SK-N-SH (cell line): ENCODE measurements at regions not wholly inside any gene's neighbourhood (a gene's known extent, or its start where the extent isn't known, plus 50 kb on each side); places are given as distances from the start of the nearest gene placed in this dataset.

Source experiments
- CTCF ChIA-PET: fragments of 300-600, 350-600 bp; formaldehyde crosslinking; extraction: SDS; loops from one replicate; lab custom pipeline; 2021; lab: Yijun Ruan, JAX
- POLR2A ChIA-PET: fragments of 350-600 bp; sonication (Branson Sonifier 250); formaldehyde crosslinking; extraction: SDS; loops from one replicate; lab custom pipeline; 2020; ENCODE audit warnings: antibody characterized with exemption, inconsistent platforms; lab: Yijun Ruan, JAX
- DNase-seq: peaks from one replicate; pipeline ENCODE4 v3.0.0; 2012
- H2AFZ ChIP-seq: fragments of 200-600 bp; sonication (generic); 2 replicates; pipeline ENCODE4 v1.8.1; 2016; ENCODE audit warnings: antibody characterized with exemption, mild to moderate bottlenecking, low read depth
- H3F3A ChIP-seq: fragments of 200-600 bp; sonication (generic); replicated peaks from 2 replicates; pipeline ENCODE3; 2016; ENCODE audit warnings: antibody characterized with exemption, mild to moderate bottlenecking; ENCODE audit not compliant: insufficient read depth
- H3K27ac ChIP-seq, 2 experiments: fragments of 200-500 bp in 1 of 2; fragments of 200-600 bp in 1 of 2; sonication (Bioruptor generic) in 1 of 2; sonication (generic), shearing (Covaris generic) in 1 of 2; 2 replicates each; pipeline versions ENCODE4 v1.5.1 to v1.6.1; 2014 to 2016; ENCODE audit warnings: low read depth in 2 of 2, inconsistent platforms in 1 of 2, low read length in 1 of 2, mild to moderate bottlenecking in 1 of 2, mixed read lengths in 1 of 2
- H3K27me3 ChIP-seq: fragments of 200-600 bp; sonication (generic), shearing (Covaris generic); 2 replicates; pipeline ENCODE4 v1.6.1; 2016; ENCODE audit warnings: mixed run types; ENCODE audit not compliant: insufficient read depth
- H3K36me3 ChIP-seq, 2 experiments: fragments of 200-500 bp in 1 of 2; fragments of 200-600 bp in 1 of 2; sonication (Bioruptor generic) in 1 of 2; sonication (generic) in 1 of 2; replicated peaks in 1 of 2; 2 replicates each; pipeline versions ENCODE3 to v1.5.1; 2014 to 2016; ENCODE audit warnings: low read length in 1 of 2, mild to moderate bottlenecking in 1 of 2; ENCODE audit not compliant: insufficient read depth in 2 of 2, control insufficient read depth in 1 of 2
- H3K4me1 ChIP-seq, 2 experiments: fragments of 200-500 bp in 1 of 2; fragments of 200-600 bp in 1 of 2; sonication (Bioruptor generic) in 1 of 2; sonication (generic), shearing (Covaris generic) in 1 of 2; 2 replicates each; pipeline versions ENCODE4 v1.5.1 to v1.6.1; 2014 to 2016; ENCODE audit warnings: low read depth in 1 of 2, low read length in 1 of 2, mixed run types in 1 of 2; ENCODE audit not compliant: insufficient read depth in 2 of 2, control insufficient read depth in 1 of 2
- H3K4me2 ChIP-seq: fragments of 200-600 bp; sonication (generic), shearing (Covaris generic); 2 replicates; pipeline ENCODE4 v1.6.1; 2017; ENCODE audit warnings: mixed run types
- H3K4me3 ChIP-seq, 2 experiments: fragments of 200-500 bp in 1 of 2; fragments of 200-600 bp in 1 of 2; sonication (Bioruptor generic) in 1 of 2; sonication (generic), shearing (Covaris generic) in 1 of 2; 2 replicates each; pipeline versions ENCODE4 v1.5.1 to v1.8.1; 2014 to 2016; ENCODE audit warnings: low read depth in 2 of 2, inconsistent platforms in 1 of 2, low read length in 1 of 2, mild to moderate bottlenecking in 1 of 2, mixed read lengths in 1 of 2, moderate library complexity in 1 of 2
- H3K79me2 ChIP-seq: fragments of 200-600 bp; sonication (generic); 2 replicates; pipeline ENCODE4 v1.8.1; 2017; ENCODE audit warnings: mild to moderate bottlenecking; ENCODE audit not compliant: insufficient read depth
- H3K9ac ChIP-seq: fragments of 200-600 bp; sonication (generic); 2 replicates; pipeline ENCODE4 v1.6.1; 2017; ENCODE audit warnings: mixed run types
- H3K9me2 ChIP-seq: fragments of 200-600 bp; sonication (generic); 2 replicates; pipeline ENCODE4 v1.6.1; 2017; ENCODE audit warnings: mixed run types
- H3K9me3 ChIP-seq: fragments of 200-600 bp; sonication (generic); 2 replicates; pipeline ENCODE4 v1.6.1; 2017; ENCODE audit warnings: mixed run types, mild to moderate bottlenecking, moderate library complexity
- H4K20me1 ChIP-seq: fragments of 200-600 bp; sonication (generic); 2 replicates; pipeline ENCODE4 v1.6.1; 2017; ENCODE audit warnings: mild to moderate bottlenecking, mixed run types; ENCODE audit not compliant: insufficient read depth
- CHD2 ChIP-seq: fragments of 150-350 bp; IDR thresholded peaks from 2 replicates; pipeline ENCODE4 v1.6.1; 2018; ENCODE audit warnings: low read length; ENCODE audit not compliant: partially characterized antibody
- EP300 ChIP-seq, 2 experiments: IDR thresholded peaks; 2 replicates each; pipeline versions ENCODE4 v1.4.0 to v1.6.1; 2012; ENCODE audit warnings: borderline replicate concordance in 1 of 2, low read depth in 1 of 2, low read length in 1 of 2
- FOSL2 ChIP-seq: IDR thresholded peaks from 2 replicates; pipeline ENCODE4 v1.4.0; 2012; ENCODE audit warnings: low read depth, mild to moderate bottlenecking, moderate library complexity, borderline replicate concordance
- FOXJ3 ChIP-seq: sonication (generic); formaldehyde crosslinking; IDR thresholded peaks from 2 replicates; pipeline ENCODE4 v1.5.1; 2020; ENCODE audit warnings: mild to moderate bottlenecking, missing genetic modification reagents
- GABPA ChIP-seq: IDR thresholded peaks from 2 replicates; pipeline ENCODE4 v1.4.0; 2012; ENCODE audit warnings: low read depth, mild to moderate bottlenecking
- GATA2 ChIP-seq: sonication (generic); formaldehyde crosslinking; IDR thresholded peaks from 2 replicates; pipeline ENCODE4 v1.5.0; 2020; ENCODE audit warnings: mild to moderate bottlenecking, missing genetic modification reagents
- IRF3 ChIP-seq: fragments of 150-350 bp; IDR thresholded peaks from 2 replicates; pipeline ENCODE4 v1.6.1; 2016; ENCODE audit warnings: mild to moderate bottlenecking, low read depth, low read length
- JUND ChIP-seq: IDR thresholded peaks from 2 replicates; pipeline ENCODE4 v1.4.0; 2012
- MAX ChIP-seq: IDR thresholded peaks from 2 replicates; pipeline ENCODE4 v1.4.0; 2012; ENCODE audit warnings: low read depth
- NFIC ChIP-seq: IDR thresholded peaks from 2 replicates; pipeline ENCODE4 v1.4.0; 2012; ENCODE audit warnings: borderline replicate concordance
- NRF1 ChIP-seq: IDR thresholded peaks from 2 replicates; pipeline ENCODE4 v1.6.1; 2012; ENCODE audit warnings: low read depth, mild to moderate bottlenecking, low read length
- POLR2AphosphoS5 ChIP-seq: IDR thresholded peaks from 2 replicates; pipeline ENCODE4 v1.6.1; 2012; ENCODE audit warnings: low read depth, low read length
- REST ChIP-seq: IDR thresholded peaks from 2 replicates; pipeline ENCODE4 v1.6.1; 2012; ENCODE audit warnings: mild to moderate bottlenecking, low read depth, low read length, moderate library complexity
- RXRA ChIP-seq: IDR thresholded peaks from 2 replicates; pipeline ENCODE4 v1.4.0; 2012; ENCODE audit warnings: low read depth, mild to moderate bottlenecking, borderline replicate concordance
- SIN3A ChIP-seq: IDR thresholded peaks from 2 replicates; pipeline ENCODE4 v1.6.1; 2012; ENCODE audit warnings: low read depth, mild to moderate bottlenecking, low read length, moderate library complexity, borderline replicate concordance
- TCF12 ChIP-seq: IDR thresholded peaks from 2 replicates; pipeline ENCODE4 v1.4.0; 2012
- USF1 ChIP-seq: IDR thresholded peaks from 2 replicates; pipeline ENCODE4 v1.4.0; 2012; ENCODE audit warnings: low read depth, borderline replicate concordance
- YY1 ChIP-seq: IDR thresholded peaks from 2 replicates; pipeline ENCODE4 v1.4.0; 2012; ENCODE audit warnings: low read depth, mild to moderate bottlenecking
- WGBS: methylation state at CpG from one replicate; pipeline ENCODE4 v1.1.6; 2017; ENCODE audit warnings: low lambda C conversion rate; 5-methylcytosine and 5-hydroxymethylcytosine counted together
- TF ChIP-seq, protein P1 (sequence below): fragments of 150-350 bp; IDR thresholded peaks from 2 replicates; pipeline ENCODE4 v1.6.1; 2017; ENCODE audit warnings: antibody characterized with exemption, low read length, low read depth, borderline replicate concordance

GRCh38 chr17:65447823-65448222 is 113.6 kb downstream of the AXIN2 start:
- no peaks in the 10 kb centered on the region for H3K36me3 ChIP-seq
- no peaks in the 10 kb centered on the region for H3K9me3 ChIP-seq
- DNase-seq: no peak
- H3K79me2 ChIP-seq: no peaks in the 10 kb centered on the region
- H3K4me2 ChIP-seq: no peak overlapping the region
- ChIA-PET POLR2A (no interaction called here), CTCF (interaction anchor here (0.8 to 1.1 kb wide), 2 partner anchors 15 to 17 kb away, joined by 3 to 4 read pairs; no protein-coding TSS in a partner anchor)
- no peaks in the 10 kb centered on the region for H3K9me2 ChIP-seq
- peaks cover 6% of the 10 kb centered on the region; the same call in 1 of the 2 replicates for H3K27me3 ChIP-seq
- H3K4me1 ChIP-seq: no peaks in the 10 kb centered on the region
- no peaks in the 10 kb centered on the region for H3F3A ChIP-seq
- H3K27ac ChIP-seq: no peak overlapping the region
- H2AFZ ChIP-seq: no peak overlapping the region
- no peaks in the 10 kb centered on the region for H4K20me1 ChIP-seq
- no peak overlapping the region for H3K9ac ChIP-seq
- WGBS: 0% methylated on average over 2 of the region's 2 CpGs
- TF ChIP-seq FOXJ3 (CRISPR knock-in tag) (no peak), RXRA (no peak), POLR2AphosphoS5 (no peak), USF1 (no peak), SIN3A (no peak), EP300 (IDR thresholded peaks at IDR 0.05; ENCODE audit: borderline replicate concordance in 1 of 2, low read depth in 1 of 2, low read length in 1 of 2) (no peak), YY1 (no peak), NRF1 (no peak)
- H3K4me3 ChIP-seq: no peak overlapping the region

DNA sequence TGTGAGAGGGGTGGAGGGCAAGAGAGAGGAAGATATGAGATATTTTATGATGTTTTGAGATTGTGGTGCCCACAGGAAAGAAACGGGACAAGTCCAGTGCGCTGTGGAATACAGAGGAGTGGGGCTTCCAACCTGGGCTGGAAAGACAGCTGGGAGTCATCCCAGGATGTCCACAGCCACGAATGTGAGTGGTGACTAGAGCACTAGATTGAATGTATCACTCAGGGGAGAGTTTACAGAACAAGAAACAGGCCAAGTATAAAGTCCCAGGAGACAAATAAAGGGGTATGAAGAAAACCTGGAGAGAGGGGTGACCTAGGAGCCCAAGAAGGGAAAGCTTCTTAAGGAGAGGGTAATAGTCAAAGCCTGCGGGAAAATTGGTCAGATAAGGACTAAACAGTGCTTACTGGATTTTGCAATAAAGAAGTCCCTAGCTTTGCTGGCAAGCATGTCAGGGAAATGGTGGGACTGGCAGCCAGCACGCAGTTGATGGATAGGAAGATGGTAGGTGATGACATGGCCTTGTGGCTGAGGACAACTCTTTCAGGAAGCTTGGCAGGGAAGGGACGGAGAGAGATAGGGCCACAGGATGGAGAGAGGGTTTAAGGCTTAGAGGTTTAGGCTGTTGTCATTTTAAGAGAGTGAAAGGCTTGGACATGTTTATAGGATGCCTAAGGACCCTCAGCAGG is 114.5 kb downstream of the AXIN2 start:
- H3K79me2 ChIP-seq: no peaks in the 10 kb centered on the region
- ChIA-PET POLR2A (no interaction called here), CTCF (interaction anchor here (0.8 to 1.5 kb wide), 5 partner anchors 9 to 153 kb away, joined by 3 to 5 read pairs (median 4); no protein-coding TSS in a partner anchor)

More for the DNA sequence above, 114.5 kb downstream of the AXIN2 start:
- Histone ChIP-seq H3F3A (no peaks in the 10 kb centered on the region), H2AFZ (no peak overlapping the region)
- 44% methylated on average over 6 of the region's 6 CpGs for WGBS
- TF ChIP-seq MAX (no peak), EP300 (IDR thresholded peaks at IDR 0.05; ENCODE audit: borderline replicate concordance in 1 of 2, low read depth in 1 of 2, low read length in 1 of 2) (no peak), USF1 (no peak), FOSL2 (no peak), JUND (no peak), IRF3 (no peak), NFIC (no peak), REST (no peak), CHD2 (no peak), GABPA (no peak), TCF12 (no peak), GATA2 (CRISPR knock-in tag) (no peak)
- TF ChIP-seq, protein P1, sequence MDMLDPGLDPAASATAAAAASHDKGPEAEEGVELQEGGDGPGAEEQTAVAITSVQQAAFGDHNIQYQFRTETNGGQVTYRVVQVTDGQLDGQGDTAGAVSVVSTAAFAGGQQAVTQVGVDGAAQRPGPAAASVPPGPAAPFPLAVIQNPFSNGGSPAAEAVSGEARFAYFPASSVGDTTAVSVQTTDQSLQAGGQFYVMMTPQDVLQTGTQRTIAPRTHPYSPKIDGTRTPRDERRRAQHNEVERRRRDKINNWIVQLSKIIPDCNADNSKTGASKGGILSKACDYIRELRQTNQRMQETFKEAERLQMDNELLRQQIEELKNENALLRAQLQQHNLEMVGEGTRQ: no peak
- TF ChIP-seq, all 33 proteins: peak for 0
- peaks cover 6% of the 10 kb centered on the region; the same call in 1 of the 2 replicates for H3K27me3 ChIP-seq
- H4K20me1 ChIP-seq: no peaks in the 10 kb centered on the region
- H3K4me2 ChIP-seq: no peak overlapping the region
- H3K9ac ChIP-seq: no peak overlapping the region
- no peak overlapping the region for H3K27ac ChIP-seq
- no peaks in the 10 kb centered on the region for H3K4me1 ChIP-seq
- no peak overlapping the region for H3K4me3 ChIP-seq
- no peak for DNase-seq
- no peaks in the 10 kb centered on the region for H3K9me3 ChIP-seq
- no peaks in the 10 kb centered on the region for H3K36me3 ChIP-seq
- H3K9me2 ChIP-seq: no peaks in the 10 kb centered on the region
